Astrocyte of the spinal cord (primary cell): ENCODE measurements at regions not wholly inside any gene's neighbourhood (a gene's known extent, or its start where the extent isn't known, plus 50 kb on each side); places are given as distances from the start of the nearest gene placed in this dataset.

Experiments used
- DNase-seq: peaks from one replicate; pipeline ENCODE4 v3.0.0; 2011; ENCODE audit warnings: low read depth, low spot score
- H3K4me3 ChIP-seq: 2 replicates; pipeline ENCODE4 v1.5.1; 2011; ENCODE audit warnings: low read depth, mild to moderate bottlenecking, low read length, moderate library complexity
- CTCF ChIP-seq: IDR thresholded peaks from 2 replicates; pipeline ENCODE4 v1.5.1; 2012; ENCODE audit warnings: low read depth, mild to moderate bottlenecking, low read length, inconsistent platforms
- in situ Hi-C: cut with HindIII; loops from 2 replicates; pipeline ENCODE4 v1.10.0; 2017; ENCODE audit warnings: low sequenced_read_pairs

GRCh38 chr14:65824285-65824977, 411.9 kb downstream of the FUT8 start:
- peak; percentile 94 for TF ChIP-seq CTCF
- peak; percentile 72 for DNase-seq
- in situ Hi-C loops = no loop called here
- H3K4me3 ChIP-seq = no peak overlapping the region

- in situ Hi-C loops = no loop called here
- TF ChIP-seq CTCF = no peak
- no peak for DNase-seq
- H3K4me3 ChIP-seq = no peak overlapping the region
Observed at GRCh38 chr14:65824978-65825299, 412.4 kb downstream of the FUT8 start.

GRCh38 chr14:65826946-65827345, 414.4 kb downstream of the FUT8 start:
- H3K4me3 ChIP-seq = no peak overlapping the region
- TF ChIP-seq CTCF = no peak
- DNase-seq = no peak
- in situ Hi-C loops = no loop called here

- no peak overlapping the region for H3K4me3 ChIP-seq
- DNase-seq = no peak
- in situ Hi-C loops = no loop called here
- TF ChIP-seq CTCF = no peak
Observed at GRCh38 chr14:65827520-65827919, 415.0 kb downstream of the FUT8 start.

GRCh38 chr14:65828396-65828795, 415.9 kb downstream of the FUT8 start:
- TF ChIP-seq CTCF = no peak
- no peak overlapping the region for H3K4me3 ChIP-seq
- in situ Hi-C loops = no loop called here
- DNase-seq = no peak

GRCh38 chr14:65832431-65833266, 420.1 kb downstream of the FUT8 start:
- peak; percentile 10 for DNase-seq
- in situ Hi-C loops = no loop called here
- peak; percentile 50 for TF ChIP-seq CTCF
- H3K4me3 ChIP-seq = no peak overlapping the region
